HG03135 (cell line): ENCODE measurements at regions not wholly inside any gene's neighbourhood (a gene's known extent, or its start where the extent isn't known, plus 50 kb on each side); places are given as distances from the start of the nearest gene placed in this dataset.
"Not testable (repeated sequence)": the region's sequence is repeated elsewhere in the genome, so short reads cannot be mapped to it uniquely, and the experiment has no call there.

ENCODE experiments used
- ATAC-seq: cut with Tn5 transposase; IDR thresholded peaks from one replicate; pipeline ENCODE4 v1.9.1; 2021; ENCODE audit warnings: mild to moderate bottlenecking, moderate library complexity; ENCODE audit not compliant: unreplicated experiment

GRCh38 chr2:110292807-110293206, 80.5 kb upstream of the MTLN start:
- ATAC-seq, result not testable (repeated sequence)

- not testable (repeated sequence) for ATAC-seq
Observed at GRCh38 chr2:110291909-110292579, 79.7 kb upstream of the MTLN start.

- ATAC-seq, result not testable (repeated sequence)
Observed at GRCh38 chr2:110287817-110288216, 75.5 kb upstream of the MTLN start.

GRCh38 chr2:110287253-110287652, 74.9 kb upstream of the MTLN start:
- ATAC-seq, result not testable (repeated sequence)

- not testable (repeated sequence) for ATAC-seq
Observed at GRCh38 chr2:110285002-110285401, 72.7 kb upstream of the MTLN start.

GRCh38 chr2:110280804-110281203, 68.5 kb upstream of the MTLN start:
- ATAC-seq, result not testable (repeated sequence)

GRCh38 chr2:110277054-110277453, 64.7 kb upstream of the MTLN start:
- ATAC-seq, result not testable (repeated sequence)

- not testable (repeated sequence) for ATAC-seq
Observed at GRCh38 chr2:110276092-110276491, 63.7 kb upstream of the MTLN start.

GRCh38 chr2:110269674-110270073, 57.3 kb upstream of the MTLN start:
- not testable (repeated sequence) for ATAC-seq

- ATAC-seq, result not testable (repeated sequence)
Observed at GRCh38 chr2:110267828-110268407, 55.6 kb upstream of the MTLN start.

GRCh38 chr2:110264804-110265203, 52.5 kb upstream of the MTLN start:
- ATAC-seq, result not testable (repeated sequence)

GRCh38 chr2:110264076-110264681, 51.8 kb upstream of the MTLN start:
- ATAC-seq, result not testable (repeated sequence)

- not testable (repeated sequence) for ATAC-seq
Observed at GRCh38 chr2:110263462-110263861, 51.1 kb upstream of the MTLN start.
